Adrenal gland (tissue), 5 donors: ENCODE measurements at regions not wholly inside any gene's neighbourhood (a gene's known extent, or its start where the extent isn't known, plus 50 kb on each side); places are given as distances from the start of the nearest gene placed in this dataset.

Source experiments
- POLR2A ChIP-seq, 2 donors: fragments of 450-650 bp; IDR thresholded peaks; one replicate each; pipeline ENCODE4 v1.6.1; 2017; ENCODE audit warnings: antibody characterized with exemption in 2 of 2, mild to moderate bottlenecking in 2 of 2, moderate library complexity in 1 of 2
- TF ChIP-seq, protein P1 (sequence below), 6 experiments: fragments of 450-650 bp in 4 of 6; fragments of 200-600 bp in 2 of 6; sonication (generic) in 1 of 6; IDR thresholded peaks; 1 replicate in 5 of 6; 2 replicates in 1 of 6; pipeline versions ENCODE4 v1.5.1 to v1.8.0; 2016 to 2021; ENCODE audit warnings: antibody characterized with exemption in 6 of 6, mild to moderate bottlenecking in 2 of 6, moderate library complexity in 1 of 6
- donor health status: DM: no; HTN: no; CAD: no.

DNA sequence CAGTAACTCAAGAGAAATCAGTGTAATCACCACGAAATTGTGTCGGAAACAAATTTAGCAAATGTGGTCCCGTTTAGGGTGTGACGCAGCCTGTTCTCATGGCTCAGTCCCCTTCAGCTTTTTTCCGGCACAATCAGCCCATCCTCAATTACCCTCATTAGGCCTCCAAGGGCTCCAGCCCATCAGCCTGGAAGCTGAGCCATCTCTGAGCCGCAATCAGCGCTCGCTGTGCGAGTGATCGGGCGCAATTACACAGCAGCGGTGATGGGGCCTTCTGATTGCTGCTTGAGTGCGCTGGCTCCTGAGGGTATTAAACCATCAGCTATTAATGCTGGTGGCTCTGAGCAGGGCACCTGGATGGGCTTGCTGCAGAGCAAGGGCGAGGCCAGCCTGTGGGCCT is 55.6 kb downstream of the PLXNA1 start:
- TF ChIP-seq, protein P1, sequence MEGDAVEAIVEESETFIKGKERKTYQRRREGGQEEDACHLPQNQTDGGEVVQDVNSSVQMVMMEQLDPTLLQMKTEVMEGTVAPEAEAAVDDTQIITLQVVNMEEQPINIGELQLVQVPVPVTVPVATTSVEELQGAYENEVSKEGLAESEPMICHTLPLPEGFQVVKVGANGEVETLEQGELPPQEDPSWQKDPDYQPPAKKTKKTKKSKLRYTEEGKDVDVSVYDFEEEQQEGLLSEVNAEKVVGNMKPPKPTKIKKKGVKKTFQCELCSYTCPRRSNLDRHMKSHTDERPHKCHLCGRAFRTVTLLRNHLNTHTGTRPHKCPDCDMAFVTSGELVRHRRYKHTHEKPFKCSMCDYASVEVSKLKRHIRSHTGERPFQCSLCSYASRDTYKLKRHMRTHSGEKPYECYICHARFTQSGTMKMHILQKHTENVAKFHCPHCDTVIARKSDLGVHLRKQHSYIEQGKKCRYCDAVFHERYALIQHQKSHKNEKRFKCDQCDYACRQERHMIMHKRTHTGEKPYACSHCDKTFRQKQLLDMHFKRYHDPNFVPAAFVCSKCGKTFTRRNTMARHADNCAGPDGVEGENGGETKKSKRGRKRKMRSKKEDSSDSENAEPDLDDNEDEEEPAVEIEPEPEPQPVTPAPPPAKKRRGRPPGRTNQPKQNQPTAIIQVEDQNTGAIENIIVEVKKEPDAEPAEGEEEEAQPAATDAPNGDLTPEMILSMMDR (IDR thresholded peaks at IDR 0.05) = no peak
- no peak for TF ChIP-seq POLR2A (IDR thresholded peaks at IDR 0.05)
